GM21717 (cell line): ENCODE measurements at regions not wholly inside any gene's neighbourhood (a gene's known extent, or its start where the extent isn't known, plus 50 kb on each side); places are given as distances from the start of the nearest gene placed in this dataset.

Experiments used
- ATAC-seq: cut with Tn5 transposase; IDR thresholded peaks from one replicate; pipeline ENCODE4 v1.9.1; 2021; ENCODE audit warnings: mild to moderate bottlenecking, moderate library complexity; ENCODE audit not compliant: unreplicated experiment

- no peak for ATAC-seq
Observed at GRCh38 chr3:99376926-99377325, 261.5 kb upstream of the COL8A1 start.

- no peak for ATAC-seq
Observed at GRCh38 chr3:99373846-99374210, 264.6 kb upstream of the COL8A1 start.

- ATAC-seq = no peak
Observed at GRCh38 chr3:99373088-99373845, 265.1 kb upstream of the COL8A1 start.

- ATAC-seq = no peak
Observed at GRCh38 chr3:99366663-99367429, 271.5 kb upstream of the COL8A1 start.

- ATAC-seq = no peak
Observed at GRCh38 chr3:99365979-99366378, 272.4 kb upstream of the COL8A1 start.

GRCh38 chr3:99365396-99365795 is 273.0 kb upstream of the COL8A1 start:
- no peak for ATAC-seq

- ATAC-seq = no peak
Observed at GRCh38 chr3:99357131-99357530, 281.3 kb upstream of the COL8A1 start.

GRCh38 chr3:99356696-99357095 is 281.7 kb upstream of the COL8A1 start:
- ATAC-seq = no peak

GRCh38 chr3:99355465-99355864 is 282.9 kb upstream of the COL8A1 start:
- no peak for ATAC-seq

- no peak for ATAC-seq
Observed at GRCh38 chr3:99352811-99353210, 285.6 kb upstream of the COL8A1 start.

GRCh38 chr3:99351122-99351521 is 287.3 kb upstream of the COL8A1 start:
- no peak for ATAC-seq

GRCh38 chr3:99348451-99348850 is 289.9 kb upstream of the COL8A1 start:
- no peak for ATAC-seq

GRCh38 chr3:99344216-99344615 is 294.2 kb upstream of the COL8A1 start:
- no peak for ATAC-seq

- ATAC-seq = no peak
Observed at GRCh38 chr3:99342383-99342782, 296.0 kb upstream of the COL8A1 start.

- ATAC-seq = no peak
Observed at GRCh38 chr3:99339222-99339621, 299.2 kb upstream of the COL8A1 start.

- no peak for ATAC-seq
Observed at GRCh38 chr3:99332718-99333117, 305.7 kb upstream of the COL8A1 start.

GRCh38 chr3:99332276-99332675 is 306.1 kb upstream of the COL8A1 start:
- ATAC-seq = no peak

- no peak for ATAC-seq
Observed at GRCh38 chr3:99330924-99331532, 307.4 kb upstream of the COL8A1 start.

- ATAC-seq = no peak
Observed at GRCh38 chr3:99330281-99330680, 308.1 kb upstream of the COL8A1 start.

- ATAC-seq = no peak
Observed at GRCh38 chr3:99325402-99325801, 313.0 kb upstream of the COL8A1 start.

GRCh38 chr3:99324636-99325203 is 313.7 kb upstream of the COL8A1 start:
- ATAC-seq = no peak

- ATAC-seq = no peak
Observed at GRCh38 chr3:99323940-99324339, 314.5 kb upstream of the COL8A1 start.
